Right lobe of liver (tissue), 4 donors: ENCODE measurements at regions not wholly inside any gene's neighbourhood (a gene's known extent, or its start where the extent isn't known, plus 50 kb on each side); places are given as distances from the start of the nearest gene placed in this dataset.

ENCODE experiments used
- CTCF ChIP-seq, 4 donors: fragments of 200-600 bp in 3 of 4; fragments of 450-650 bp in 1 of 4; IDR thresholded peaks; one replicate each; pipeline versions ENCODE4 v1.5.1 to v1.8.0; 2016 to 2022; ENCODE audit warnings: antibody characterized with exemption in 4 of 4, mild to moderate bottlenecking in 2 of 4
- POLR2A ChIP-seq: fragments of 450-650 bp; IDR thresholded peaks from one replicate; pipeline ENCODE4 v1.6.1; 2017; ENCODE audit warnings: antibody characterized with exemption, mild to moderate bottlenecking
- donor health status: DM: no; HTN: no; CAD: no.
- donor health status: DM: no; HTN: no; CAD: no.
- donor health status: DM: no; HTN: yes; CAD: no.

- TF ChIP-seq CTCF (IDR thresholded peaks at IDR 0.05) (no peak), POLR2A (no peak)
These were observed 192.8 kb downstream of the SHCBP1 start for GRCh38 chr16:46428108-46429061.
